ENCODE measurements at regions not wholly inside any gene's neighbourhood (a gene's known extent, or its start where the extent isn't known, plus 50 kb on each side); places are given as distances from the start of the nearest gene placed in this dataset.
A peak's percentile ranks its signal among the peaks of the same experiment; 100 is the strongest.
"Not testable (repeated sequence)": the region's sequence is repeated elsewhere in the genome, so short reads cannot be mapped to it uniquely, and the experiment has no call there.

GRCh38 chrX:150058728-150059127 lies 120.4 kb upstream of the EOLA2 start:
- no peak for DNase-seq

- no peak for DNase-seq
Observed at GRCh38 chrX:150060406-150060805, 122.1 kb upstream of the EOLA2 start.

GRCh38 chrX:150062292-150063137 lies 124.2 kb upstream of the EOLA2 start:
- DNase-seq: peak in 1 of 2 experiments; percentile 44

GRCh38 chrX:150063138-150063518 lies 124.8 kb upstream of the EOLA2 start:
- DNase-seq: no peak

GRCh38 chrX:150063674-150064073 lies 125.4 kb upstream of the EOLA2 start:
- DNase-seq: no peak

GRCh38 chrX:150074175-150074574 lies 135.9 kb upstream of the EOLA2 start:
- no peak for DNase-seq

- no peak for DNase-seq
Observed at GRCh38 chrX:150080497-150080896, 142.2 kb upstream of the EOLA2 start.

GRCh38 chrX:150081076-150081475 lies 142.8 kb upstream of the EOLA2 start:
- DNase-seq: no peak

GRCh38 chrX:150084496-150085229 lies 146.4 kb upstream of the EOLA2 start:
- DNase-seq: no peak

GRCh38 chrX:150085881-150086280 lies 147.6 kb upstream of the EOLA2 start:
- DNase-seq: no peak

- no peak for DNase-seq
Observed at GRCh38 chrX:150086371-150086770, 148.1 kb upstream of the EOLA2 start.

GRCh38 chrX:150087612-150088011 lies 149.3 kb upstream of the EOLA2 start:
- no peak for DNase-seq

GRCh38 chrX:150088042-150088441 lies 149.8 kb upstream of the EOLA2 start:
- no peak for DNase-seq

GRCh38 chrX:150088766-150089518 lies 150.7 kb upstream of the EOLA2 start:
- peak in 1 of 2 experiments; percentile 50 for DNase-seq

GRCh38 chrX:150091300-150091699 lies 153.0 kb upstream of the EOLA2 start:
- not testable (repeated sequence) for DNase-seq

GRCh38 chrX:150092549-150092948 lies 154.3 kb upstream of the EOLA2 start:
- peak; percentile 9 to 60 for DNase-seq

- no peak for DNase-seq
Observed at GRCh38 chrX:150094375-150094774, 156.1 kb upstream of the EOLA2 start.

- no peak for DNase-seq
Observed at GRCh38 chrX:150094996-150095395, 156.7 kb upstream of the EOLA2 start.

- DNase-seq: no peak
Observed at GRCh38 chrX:150099316-150099715, 161.0 kb upstream of the EOLA2 start.

- no peak for DNase-seq
Observed at GRCh38 chrX:150100261-150100660, 162.0 kb upstream of the EOLA2 start.

- no peak for DNase-seq
Observed at GRCh38 chrX:150118476-150118875, 180.2 kb upstream of the EOLA2 start.

GRCh38 chrX:150119323-150119722 lies 181.0 kb upstream of the EOLA2 start:
- DNase-seq: no peak

- not testable (repeated sequence) for DNase-seq
Observed at GRCh38 chrX:150125045-150125444, 186.8 kb upstream of the EOLA2 start.
